SH-SY5Y (cell line): ENCODE measurements at regions not wholly inside any gene's neighbourhood (a gene's known extent, or its start where the extent isn't known, plus 50 kb on each side); places are given as distances from the start of the nearest gene placed in this dataset.

Source experiments
- GATA2 ChIP-seq: IDR thresholded peaks from 2 replicates; pipeline ENCODE4 v1.6.1; 2011; ENCODE audit warnings: mild to moderate bottlenecking, low read depth, low read length
- GATA3 ChIP-seq: IDR thresholded peaks from 2 replicates; pipeline ENCODE4 v1.6.1; 2011; ENCODE audit warnings: low read depth, mild to moderate bottlenecking, low read length, moderate library complexity

GRCh38 chr2:155404433-155405002, 706.0 kb downstream of the KCNJ3 start:
- TF ChIP-seq GATA3 (no peak), GATA2 (no peak)
